ENCODE measurements at regions not wholly inside any gene's neighbourhood (a gene's known extent, or its start where the extent isn't known, plus 50 kb on each side); places are given as distances from the start of the nearest gene placed in this dataset.
"Not testable (repeated sequence)": the region's sequence is repeated elsewhere in the genome, so short reads cannot be mapped to it uniquely, and the experiment has no call there.

DNA sequence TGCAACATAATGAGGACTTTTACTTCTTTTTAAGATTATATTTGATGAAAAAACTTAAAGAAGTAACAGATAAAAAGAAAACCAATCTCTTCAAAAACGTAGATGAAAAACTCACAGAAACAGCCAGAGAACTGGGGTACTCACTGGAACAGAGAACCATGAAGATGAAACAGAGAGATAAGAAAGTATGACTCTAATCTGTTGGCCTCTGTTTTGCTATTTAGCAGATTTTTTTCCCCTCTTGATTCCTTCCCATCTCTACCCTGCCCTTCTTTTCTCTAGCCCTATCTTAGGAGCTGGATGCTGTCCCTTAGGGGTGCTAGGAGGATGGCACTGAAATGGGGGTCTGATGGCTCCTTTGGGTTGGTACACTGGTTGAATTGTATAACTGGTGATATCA is 97.5 kb upstream of the FREM1 start:
- no peak for FAIRE-seq
- TF ChIP-seq, protein P1, sequence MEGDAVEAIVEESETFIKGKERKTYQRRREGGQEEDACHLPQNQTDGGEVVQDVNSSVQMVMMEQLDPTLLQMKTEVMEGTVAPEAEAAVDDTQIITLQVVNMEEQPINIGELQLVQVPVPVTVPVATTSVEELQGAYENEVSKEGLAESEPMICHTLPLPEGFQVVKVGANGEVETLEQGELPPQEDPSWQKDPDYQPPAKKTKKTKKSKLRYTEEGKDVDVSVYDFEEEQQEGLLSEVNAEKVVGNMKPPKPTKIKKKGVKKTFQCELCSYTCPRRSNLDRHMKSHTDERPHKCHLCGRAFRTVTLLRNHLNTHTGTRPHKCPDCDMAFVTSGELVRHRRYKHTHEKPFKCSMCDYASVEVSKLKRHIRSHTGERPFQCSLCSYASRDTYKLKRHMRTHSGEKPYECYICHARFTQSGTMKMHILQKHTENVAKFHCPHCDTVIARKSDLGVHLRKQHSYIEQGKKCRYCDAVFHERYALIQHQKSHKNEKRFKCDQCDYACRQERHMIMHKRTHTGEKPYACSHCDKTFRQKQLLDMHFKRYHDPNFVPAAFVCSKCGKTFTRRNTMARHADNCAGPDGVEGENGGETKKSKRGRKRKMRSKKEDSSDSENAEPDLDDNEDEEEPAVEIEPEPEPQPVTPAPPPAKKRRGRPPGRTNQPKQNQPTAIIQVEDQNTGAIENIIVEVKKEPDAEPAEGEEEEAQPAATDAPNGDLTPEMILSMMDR (IDR thresholded peaks at IDR 0.05; ENCODE audit: insufficient read depth, missing control alignments) = no peak
- no peak for DNase-seq (ENCODE audit: insufficient read length, low spot score)

DNA sequence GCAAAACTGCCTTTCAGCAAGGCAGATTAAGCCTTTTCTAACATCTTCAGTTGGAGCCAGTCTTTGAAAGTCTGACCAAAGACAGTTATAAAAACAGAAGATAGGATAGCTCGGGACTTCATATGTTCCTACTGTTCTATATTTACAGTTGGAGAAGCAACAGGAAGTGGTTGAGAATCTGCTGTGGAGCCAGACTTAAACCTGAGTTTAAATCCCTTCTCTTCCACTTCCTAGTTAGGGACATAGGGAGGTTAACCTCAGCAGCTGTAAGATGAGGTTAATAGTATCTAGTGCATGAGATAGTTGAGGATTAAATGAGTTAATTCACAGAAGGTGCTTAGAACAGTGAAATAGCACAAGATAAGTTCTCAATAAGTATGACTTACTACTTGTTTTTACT is 84.5 kb upstream of the FREM1 start:
- DNase-seq (ENCODE audit: insufficient read length, low spot score) = no peak
- TF ChIP-seq, protein P1 (IDR thresholded peaks at IDR 0.05; ENCODE audit: insufficient read depth, missing control alignments) = no peak
- no peak for FAIRE-seq

DNA sequence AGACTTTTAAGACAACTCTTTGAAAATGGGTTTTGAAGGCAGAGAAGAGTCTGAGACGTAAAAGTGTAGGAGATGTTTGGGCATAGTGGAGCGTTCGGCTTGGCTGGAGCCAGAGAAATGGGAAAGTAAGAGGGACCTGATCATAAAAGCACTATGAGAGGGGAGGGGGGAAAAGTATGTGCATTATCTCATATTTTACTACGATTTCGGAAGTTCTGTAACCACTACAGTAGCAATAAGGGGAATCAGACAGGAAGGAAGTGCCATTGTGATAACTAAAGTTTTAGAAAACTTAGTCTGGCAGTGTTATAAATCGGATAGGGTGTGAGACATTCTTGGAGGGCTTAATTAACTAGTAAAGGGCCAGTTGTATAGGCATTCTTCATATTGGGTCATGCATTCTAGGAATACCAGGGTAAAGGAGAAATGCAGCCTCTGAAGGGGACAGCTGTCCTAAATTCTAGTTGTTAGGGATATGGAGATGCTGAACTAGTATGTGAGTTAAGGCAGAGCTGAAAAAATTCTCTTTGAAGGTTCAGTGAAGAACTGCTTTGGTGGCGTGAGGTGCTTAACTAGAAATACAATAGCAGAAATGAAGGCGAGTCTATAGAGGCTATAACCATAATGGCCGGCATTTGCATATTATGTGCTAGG is 83.8 kb upstream of the FREM1 start:
- FAIRE-seq (no peak), DNase-seq (ENCODE audit: insufficient read length, low spot score) (no peak)
- TF ChIP-seq, protein P1 (IDR thresholded peaks at IDR 0.05; ENCODE audit: insufficient read depth, missing control alignments) = no peak

DNA sequence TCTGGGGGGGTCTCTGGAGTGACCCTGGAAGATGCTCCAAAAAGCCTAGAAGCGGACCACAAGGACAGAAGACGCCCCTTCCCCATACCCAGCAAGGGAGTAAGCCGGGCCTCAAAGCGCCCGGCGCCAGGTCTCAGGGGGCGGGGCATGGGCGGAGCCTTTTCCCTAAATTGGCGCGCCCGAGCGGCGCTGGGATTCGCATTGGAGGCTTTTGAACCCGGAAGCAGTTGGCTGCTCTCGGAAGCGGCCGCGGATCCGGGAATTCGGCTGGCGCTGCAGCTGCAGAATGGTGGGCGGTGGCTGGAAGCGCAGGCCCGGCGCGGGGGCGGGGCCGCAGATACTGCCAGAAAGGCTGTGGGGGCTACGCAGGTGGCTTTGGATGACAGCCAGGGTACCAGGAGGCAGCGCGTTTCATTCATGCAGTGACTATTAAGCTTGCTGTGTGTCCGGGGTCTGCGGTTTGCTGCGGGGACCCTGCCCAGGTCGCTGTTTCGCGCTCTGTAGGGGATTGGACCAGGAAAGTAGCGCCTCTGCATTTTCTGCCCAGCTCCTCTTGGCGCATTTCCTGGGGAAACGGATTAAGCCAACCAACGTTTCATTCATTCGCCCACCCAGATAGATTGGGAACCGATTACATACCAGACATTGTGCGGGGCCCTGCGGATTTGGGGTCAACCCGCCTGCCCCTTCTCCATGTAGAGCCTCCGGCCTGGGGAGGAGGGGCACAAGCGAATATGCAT is 83.0 kb upstream of the FREM1 start:
- DNase-seq (ENCODE audit: insufficient read length, low spot score) = no peak
- TF ChIP-seq, protein P1 (IDR thresholded peaks at IDR 0.05; ENCODE audit: insufficient read depth, missing control alignments) = no peak
- FAIRE-seq = no peak

DNA sequence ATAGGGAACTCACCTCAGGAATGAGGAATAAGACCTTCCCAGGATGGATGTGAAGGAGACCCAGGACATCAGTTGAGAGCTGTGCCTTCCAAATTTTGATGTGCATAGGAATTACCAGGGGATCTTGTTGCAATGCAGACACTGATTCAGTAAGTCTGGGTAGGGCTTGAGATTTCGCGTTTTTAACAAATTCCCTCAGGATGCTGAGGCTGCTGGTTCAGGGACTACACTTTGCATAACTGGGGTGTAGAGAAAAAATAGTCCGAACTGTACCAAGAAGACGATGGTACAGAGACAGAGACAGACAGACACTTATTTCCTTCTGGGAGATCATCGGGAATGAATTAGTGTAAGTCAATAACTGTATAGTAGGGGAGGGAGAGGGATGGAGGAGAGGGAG is 82.3 kb upstream of the FREM1 start:
- FAIRE-seq (no peak), DNase-seq (ENCODE audit: insufficient read length, low spot score) (no peak)
- TF ChIP-seq, protein P1 (IDR thresholded peaks at IDR 0.05; ENCODE audit: insufficient read depth, missing control alignments) = no peak

DNA sequence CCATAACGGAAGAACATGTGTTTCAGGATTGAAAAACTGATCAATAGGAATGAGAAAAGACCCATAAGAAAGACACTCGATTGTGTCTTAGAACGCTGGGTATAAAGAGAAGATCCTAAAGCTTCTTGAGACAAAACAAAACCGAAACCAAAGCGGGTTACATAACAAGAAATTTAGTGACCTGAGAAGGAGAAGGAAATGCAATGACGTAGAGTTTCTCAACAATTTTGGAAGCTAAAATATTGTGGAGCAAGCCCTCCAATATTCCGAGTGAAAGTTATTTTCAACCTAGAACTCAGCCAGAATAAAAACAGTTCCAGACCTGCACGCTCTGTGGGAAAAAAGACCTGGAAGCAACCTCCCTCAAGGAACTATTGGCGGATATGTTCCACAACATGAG is 81.9 kb upstream of the FREM1 start:
- no peak for FAIRE-seq
- DNase-seq (ENCODE audit: insufficient read length, low spot score) = no peak
- TF ChIP-seq, protein P1 (IDR thresholded peaks at IDR 0.05; ENCODE audit: insufficient read depth, missing control alignments) = no peak

DNA sequence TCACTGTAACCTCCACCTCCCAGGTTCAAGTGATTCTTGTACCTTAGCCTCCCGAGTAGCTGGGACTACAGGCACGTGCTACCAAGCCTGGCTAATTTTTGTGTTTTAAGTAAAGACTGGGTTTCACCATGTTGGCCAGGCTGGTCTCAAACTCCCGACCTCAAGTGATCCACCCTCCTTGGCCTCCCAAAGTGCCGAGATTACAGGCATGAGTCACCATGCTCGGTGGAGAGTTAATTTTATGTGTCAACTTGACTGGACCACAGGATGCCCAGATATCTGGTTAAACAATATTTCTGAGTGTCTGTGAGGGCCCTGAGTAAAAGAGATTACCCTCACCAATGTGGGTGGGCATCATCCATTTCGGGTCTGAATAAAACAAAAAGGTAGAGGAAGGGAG is 80.4 kb upstream of the FREM1 start:
- FAIRE-seq; DNase-seq (ENCODE audit: insufficient read length, low spot score): not testable (repeated sequence)

Data from D721Med (cell line).